ENCODE measurements at regions not wholly inside any gene's neighbourhood (a gene's known extent, or its start where the extent isn't known, plus 50 kb on each side); places are given as distances from the start of the nearest gene placed in this dataset.
"Not testable (repeated sequence)": the region's sequence is repeated elsewhere in the genome, so short reads cannot be mapped to it uniquely, and the experiment has no call there.

- DNase-seq (ENCODE audit: low read depth): not testable (repeated sequence)
Observed at GRCh38 chr7:90070238-90070637, 84.0 kb upstream of the STEAP1 start.

- DNase-seq (ENCODE audit: low read depth): no peak
Observed at GRCh38 chr7:90078921-90079320, 75.3 kb upstream of the STEAP1 start.

- no peak for DNase-seq (ENCODE audit: low read depth)
Observed at GRCh38 chr7:90081621-90082020, 72.6 kb upstream of the STEAP1 start.

GRCh38 chr7:90092506-90092905 is 61.8 kb upstream of the STEAP1 start:
- no peak for DNase-seq (ENCODE audit: low read depth)

GRCh38 chr7:90094030-90094429 is 60.2 kb upstream of the STEAP1 start:
- no peak for DNase-seq (ENCODE audit: low read depth)
